Activated CD8-positive, alpha-beta T cell treated with anti-CD3 and anti-CD28 coated beads, Interleukin-2, amount 10 ng/mL, durations not matched to agents 7 days and 5 days (primary cell): ENCODE measurements at regions not wholly inside any gene's neighbourhood (a gene's known extent, or its start where the extent isn't known, plus 50 kb on each side); places are given as distances from the start of the nearest gene placed in this dataset.
A peak's percentile ranks its signal among the peaks of the same experiment; 100 is the strongest.
"Not testable (repeated sequence)": the region's sequence is repeated elsewhere in the genome, so short reads cannot be mapped to it uniquely, and the experiment has no call there.

ENCODE experiments used
- ATAC-seq: fragments of 150-1000 bp; cut with Tn5 transposase; one replicate; pipeline ENCODE4 v1.10.0; 2021; ENCODE audit warnings: moderate library complexity
- CTCF ChIA-PET: fragments of 350-600 bp; sonication (Branson Sonifier 250); formaldehyde crosslinking; loops from one replicate; lab custom pipeline; 2021; ENCODE audit warnings: antibody characterized with exemption; lab: Charles Lee
- POLR2A ChIA-PET: fragments of 350-600 bp; sonication (Branson Sonifier 250); formaldehyde crosslinking; loops from one replicate; lab custom pipeline; 2021; ENCODE audit warnings: antibody characterized with exemption; lab: Charles Lee
- DNase-seq: peaks from one replicate; pipeline ENCODE4 v3.0.0-alpha.2; 2020
- H3K27ac Mint-ChIP-seq: one replicate; pipeline ENCODE4 v1.8.0; 2021; ENCODE audit warnings: mild to moderate bottlenecking, mixed read lengths
- H3K27me3 Mint-ChIP-seq: one replicate; pipeline ENCODE4 v1.8.0; 2021; ENCODE audit warnings: low read depth, mixed read lengths
- H3K36me3 Mint-ChIP-seq: one replicate; pipeline ENCODE4 v1.8.0; 2021; ENCODE audit warnings: low read depth, mixed read lengths
- H3K4me1 Mint-ChIP-seq: one replicate; pipeline ENCODE4 v1.8.0; 2021; ENCODE audit warnings: low read depth, mixed read lengths
- H3K4me3 Mint-ChIP-seq: one replicate; pipeline ENCODE4 v1.8.0; 2021; ENCODE audit warnings: mild to moderate bottlenecking, mixed read lengths
- H3K9me3 Mint-ChIP-seq: one replicate; pipeline ENCODE4 v1.8.0; 2022; ENCODE audit warnings: mixed read lengths; ENCODE audit not compliant: insufficient read depth

DNA sequence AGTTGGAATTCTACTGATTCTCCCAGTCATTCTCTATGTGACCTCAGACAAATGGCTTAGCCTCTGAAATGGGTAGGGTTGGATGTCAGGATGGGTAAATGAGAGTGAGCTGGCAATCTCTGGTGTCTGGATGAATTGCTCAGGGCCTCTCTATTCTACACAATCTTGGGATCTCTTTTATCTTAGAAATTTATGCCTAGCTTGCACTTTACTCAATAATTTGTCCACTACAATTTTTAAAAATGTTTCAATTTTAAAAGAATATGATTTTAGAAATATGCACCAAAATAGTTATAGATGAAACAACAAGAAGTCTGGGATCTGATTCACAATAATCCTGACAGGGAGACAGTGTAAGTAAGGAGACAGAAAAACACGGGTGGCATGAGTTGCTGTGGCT is 134.1 kb downstream of the KLRB1 start:
- H3K36me3 Mint-ChIP-seq, H3K27me3 Mint-ChIP-seq, CTCF ChIA-PET, H3K4me3 Mint-ChIP-seq, DNase-seq, POLR2A ChIA-PET, H3K27ac Mint-ChIP-seq, ATAC-seq, H3K9me3 Mint-ChIP-seq: not testable (repeated sequence)
- peaks cover 26% of the 10 kb centered on the region for H3K4me1 Mint-ChIP-seq

DNA sequence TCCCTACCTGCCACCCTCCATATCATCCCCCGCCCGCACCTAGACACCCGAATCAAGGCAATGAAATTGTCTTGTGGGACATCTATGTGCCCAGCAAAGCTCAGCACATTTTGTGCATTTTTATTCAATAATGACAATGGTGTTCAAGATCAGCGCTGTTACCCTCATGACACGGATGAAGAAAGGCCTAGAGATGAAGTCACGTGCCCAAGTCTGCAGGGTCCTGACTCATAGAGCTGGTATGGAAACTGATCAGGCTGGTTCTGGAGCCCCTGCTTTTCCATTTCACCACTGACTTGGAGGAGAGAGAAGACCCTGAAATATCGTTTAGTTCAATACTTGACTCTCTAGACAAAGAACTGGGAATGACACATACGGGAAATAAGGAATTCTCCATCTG is 136.2 kb downstream of the KLRB1 start:
- H3K9me3 Mint-ChIP-seq, H3K4me3 Mint-ChIP-seq, DNase-seq, H3K27me3 Mint-ChIP-seq, CTCF ChIA-PET, H3K27ac Mint-ChIP-seq, H3K36me3 Mint-ChIP-seq, ATAC-seq, POLR2A ChIA-PET: not testable (repeated sequence)
- H3K4me1 Mint-ChIP-seq: peaks cover 32% of the 10 kb centered on the region

DNA sequence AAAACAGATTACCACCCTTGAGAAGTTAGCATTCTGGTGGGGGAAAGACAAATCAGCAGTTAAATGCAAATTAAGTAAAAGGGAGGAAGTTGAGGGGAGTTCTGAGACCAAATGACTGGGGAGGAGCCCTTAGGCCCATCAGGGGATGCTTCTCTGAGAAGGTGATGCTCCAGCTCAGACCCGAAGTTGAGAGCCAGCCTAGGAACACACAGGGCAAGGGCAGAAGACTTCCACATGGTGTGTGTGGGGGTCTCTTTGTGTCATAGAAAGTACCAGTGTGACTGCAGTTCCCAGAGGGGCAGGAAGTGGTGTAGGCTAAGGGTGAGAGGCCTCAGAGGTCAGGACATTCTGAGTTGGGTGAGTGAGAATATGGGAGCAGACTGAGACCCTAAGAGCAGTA is 137.3 kb downstream of the KLRB1 start:
- H3K36me3 Mint-ChIP-seq, H3K27me3 Mint-ChIP-seq, POLR2A ChIA-PET, H3K9me3 Mint-ChIP-seq: not testable (repeated sequence)
- DNase-seq: peak; percentile 33
- peak overlapping the region; percentile 86 for H3K27ac Mint-ChIP-seq
- ATAC-seq: peak; percentile 66
- CTCF ChIA-PET: interaction anchor here (2.3 kb wide), 1 partner anchor 140 kb away, joined by 17 read pairs; no protein-coding TSS in a partner anchor
- peaks cover 32% of the 10 kb centered on the region for H3K4me1 Mint-ChIP-seq
- peak overlapping the region; percentile 4 for H3K4me3 Mint-ChIP-seq

DNA sequence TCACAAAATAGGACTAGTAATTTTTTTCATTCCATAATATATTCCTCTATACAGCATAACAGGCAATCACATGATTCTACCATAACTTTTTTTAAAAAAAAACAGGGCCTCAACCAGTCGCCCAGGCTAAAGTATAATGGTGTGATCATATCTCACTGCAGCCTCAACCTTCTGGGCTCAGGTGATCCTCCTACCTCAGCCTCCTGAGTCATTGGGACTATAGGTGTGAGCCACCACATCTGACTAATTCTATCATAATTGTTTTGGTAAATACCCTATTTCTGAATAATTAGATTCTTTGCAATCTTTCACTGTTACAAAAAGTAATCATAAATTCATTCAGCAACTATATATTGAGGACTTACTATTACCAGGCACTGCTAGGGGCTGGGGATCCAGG is 137.8 kb downstream of the KLRB1 start:
- ATAC-seq, H3K36me3 Mint-ChIP-seq, DNase-seq, POLR2A ChIA-PET, H3K27me3 Mint-ChIP-seq, H3K9me3 Mint-ChIP-seq: not testable (repeated sequence)
- CTCF ChIA-PET: interaction anchor here (0.8 to 2.3 kb wide), 8 partner anchors 14 to 447 kb away, joined by 3 to 17 read pairs (median 4); no protein-coding TSS in a partner anchor
- Mint-ChIP-seq H3K4me1 (peaks cover 32% of the 10 kb centered on the region), H3K27ac (peak overlapping the region; percentile 86), H3K4me3 (peak overlapping the region; percentile 4)

DNA sequence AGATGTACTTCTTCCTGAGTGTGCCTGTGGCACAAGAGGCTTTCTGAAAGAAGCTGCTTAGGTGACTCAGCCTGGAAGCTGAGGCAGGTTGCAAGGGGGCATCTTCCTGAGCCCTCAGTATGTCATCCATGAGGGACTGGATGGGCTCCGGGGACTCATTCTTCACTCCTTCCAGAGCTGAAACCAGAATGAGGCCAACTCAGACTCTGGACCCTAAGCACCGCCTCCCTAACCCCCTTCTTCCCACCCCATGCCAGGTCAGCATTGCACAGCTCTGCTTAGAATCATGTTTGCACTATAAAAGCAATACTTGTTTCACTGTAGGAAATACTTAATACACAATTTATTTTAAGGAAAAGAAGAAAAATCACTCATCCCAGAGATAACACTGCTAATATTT is 138.3 kb downstream of the KLRB1 start:
- POLR2A ChIA-PET, H3K27ac Mint-ChIP-seq, H3K27me3 Mint-ChIP-seq, H3K36me3 Mint-ChIP-seq, ATAC-seq, H3K9me3 Mint-ChIP-seq, H3K4me3 Mint-ChIP-seq, DNase-seq: not testable (repeated sequence)
- H3K4me1 Mint-ChIP-seq: peaks cover 32% of the 10 kb centered on the region
- CTCF ChIA-PET: interaction anchor here (0.8 to 2.3 kb wide), 16 partner anchors 14 to 447 kb away, joined by 3 to 17 read pairs (median 4); no protein-coding TSS in a partner anchor

DNA sequence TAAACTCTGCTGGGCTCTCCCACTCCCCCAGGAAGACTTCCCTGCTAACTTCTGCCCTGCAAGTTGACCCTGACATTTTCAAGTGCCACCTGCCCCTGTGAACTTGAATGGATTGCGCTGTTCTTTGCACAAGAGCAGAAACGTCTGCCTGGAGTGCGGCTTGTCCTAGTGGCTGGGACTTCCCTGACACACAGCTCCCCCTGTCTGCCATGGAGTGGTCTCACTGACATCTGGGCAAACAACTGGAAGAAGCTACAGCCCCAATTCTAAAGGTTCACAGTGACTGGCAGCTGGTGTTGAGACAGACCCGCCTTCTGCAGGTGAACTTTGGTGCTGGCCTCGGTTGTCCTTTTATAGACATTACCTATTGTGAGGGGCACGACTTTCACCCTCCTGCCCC is 138.7 kb downstream of the KLRB1 start:
- POLR2A ChIA-PET, H3K27me3 Mint-ChIP-seq, H3K4me3 Mint-ChIP-seq, H3K36me3 Mint-ChIP-seq, H3K9me3 Mint-ChIP-seq: not testable (repeated sequence)
- DNase-seq: peak; percentile 52
- CTCF ChIA-PET: interaction anchor here (0.8 to 2.3 kb wide), 16 partner anchors 15 to 448 kb away, joined by 3 to 17 read pairs (median 4); no protein-coding TSS in a partner anchor
- Mint-ChIP-seq H3K4me1 (peaks cover 30% of the 10 kb centered on the region), H3K27ac (peak overlapping the region; percentile 60)
- peak; percentile 49 for ATAC-seq

DNA sequence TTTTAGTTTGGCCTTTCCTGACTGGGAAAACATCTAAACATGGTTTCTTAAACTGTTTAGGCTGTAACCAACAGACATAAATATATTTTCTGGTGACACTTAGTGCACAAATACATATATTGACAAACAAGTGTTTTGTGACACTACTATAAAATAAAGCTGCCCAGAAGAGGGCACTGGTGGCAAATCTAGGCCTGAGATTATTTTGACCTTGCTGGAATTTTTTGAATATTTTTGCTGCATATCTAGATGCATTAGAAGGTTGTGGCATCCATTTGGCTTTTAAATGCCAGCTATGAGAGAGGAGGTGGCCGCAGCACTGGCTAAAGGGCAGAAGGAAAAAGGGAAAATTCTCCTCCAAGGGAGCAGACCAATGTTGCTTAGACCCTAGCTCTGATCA is 139.6 kb downstream of the KLRB1 start:
- ATAC-seq, H3K36me3 Mint-ChIP-seq, H3K27ac Mint-ChIP-seq, H3K4me3 Mint-ChIP-seq, POLR2A ChIA-PET, DNase-seq, H3K27me3 Mint-ChIP-seq, H3K9me3 Mint-ChIP-seq: not testable (repeated sequence)
- CTCF ChIA-PET: interaction anchor here (0.8 to 2.3 kb wide), 9 partner anchors 98 to 274 kb away, joined by 3 to 17 read pairs (median 5); no protein-coding TSS in a partner anchor
- H3K4me1 Mint-ChIP-seq: peaks cover 30% of the 10 kb centered on the region

DNA sequence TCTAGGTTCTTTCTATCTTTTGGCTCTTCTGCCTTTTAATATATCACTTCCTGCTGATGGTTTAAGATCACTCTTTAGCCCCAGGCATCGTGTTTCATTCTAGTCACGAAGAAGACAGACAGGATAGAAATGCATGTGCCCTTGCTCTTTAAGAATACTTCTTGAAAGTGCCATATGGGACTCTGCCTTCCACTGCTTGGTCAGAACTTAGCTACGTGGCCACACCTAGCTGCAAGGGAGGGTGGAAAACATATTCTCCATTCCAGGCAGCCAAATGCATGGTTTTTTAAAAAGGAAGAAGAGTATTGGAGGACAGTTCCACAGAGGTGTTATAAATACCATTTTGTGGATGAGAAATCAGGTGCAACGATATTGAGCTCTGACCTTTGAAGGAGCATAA is 143.3 kb downstream of the KLRB1 start:
- ChIA-PET POLR2A (no interaction called here), CTCF (no interaction called here)
- no peak overlapping the region for H3K27ac Mint-ChIP-seq
- no peaks in the 10 kb centered on the region for H3K27me3 Mint-ChIP-seq
- peaks cover 13% of the 10 kb centered on the region for H3K4me1 Mint-ChIP-seq
- no peaks in the 10 kb centered on the region for H3K36me3 Mint-ChIP-seq
- no peak for DNase-seq
- H3K9me3 Mint-ChIP-seq: no peaks in the 10 kb centered on the region
- no peak for ATAC-seq
- no peak overlapping the region for H3K4me3 Mint-ChIP-seq

DNA sequence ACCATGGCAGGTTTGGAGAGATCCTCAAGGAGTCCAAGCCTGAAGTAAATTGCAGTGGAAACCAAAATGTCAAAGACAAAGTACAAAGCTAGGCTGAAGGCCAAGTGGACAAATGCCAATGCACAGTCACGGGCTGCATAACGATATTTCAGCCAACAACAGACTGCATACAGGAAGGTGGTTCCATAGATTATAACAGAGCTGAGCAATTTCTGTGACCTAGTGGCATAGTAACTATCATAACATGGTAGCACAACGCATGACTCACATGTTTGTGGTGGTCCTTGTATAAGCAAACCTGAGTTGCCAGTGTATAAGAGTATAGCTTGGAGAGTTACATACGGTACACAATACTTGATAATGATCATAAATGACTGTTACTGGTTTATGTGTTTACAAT is 152.2 kb downstream of the KLRB1 start:
- H3K4me1 Mint-ChIP-seq, POLR2A ChIA-PET, H3K27ac Mint-ChIP-seq, H3K36me3 Mint-ChIP-seq, DNase-seq, H3K4me3 Mint-ChIP-seq, CTCF ChIA-PET, H3K9me3 Mint-ChIP-seq, H3K27me3 Mint-ChIP-seq: not testable (repeated sequence)
- ATAC-seq: peak; percentile 47

DNA sequence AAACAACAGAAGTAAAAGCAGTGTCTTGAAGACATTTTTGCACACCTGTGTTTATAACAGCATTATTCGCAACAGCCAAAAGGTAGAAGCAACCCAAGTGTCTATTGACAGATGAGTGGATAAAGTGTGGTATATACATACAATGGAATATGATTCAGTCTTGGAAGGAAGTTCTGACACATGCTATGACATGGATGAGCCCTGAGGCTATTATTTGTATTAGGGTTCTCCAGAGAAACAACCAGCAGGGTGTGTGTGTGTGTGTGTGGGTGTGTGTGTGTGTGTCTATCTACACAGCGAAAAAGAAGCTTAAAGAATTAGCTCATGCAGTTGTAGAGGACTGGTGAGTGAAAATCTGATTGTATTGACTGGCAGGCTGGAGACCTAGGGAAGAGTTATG is 153.7 kb downstream of the KLRB1 start:
- CTCF ChIA-PET, H3K4me3 Mint-ChIP-seq, H3K36me3 Mint-ChIP-seq, POLR2A ChIA-PET, H3K27ac Mint-ChIP-seq, H3K27me3 Mint-ChIP-seq, DNase-seq, ATAC-seq, H3K9me3 Mint-ChIP-seq: not testable (repeated sequence)
- H3K4me1 Mint-ChIP-seq: peaks cover 10% of the 10 kb centered on the region

DNA sequence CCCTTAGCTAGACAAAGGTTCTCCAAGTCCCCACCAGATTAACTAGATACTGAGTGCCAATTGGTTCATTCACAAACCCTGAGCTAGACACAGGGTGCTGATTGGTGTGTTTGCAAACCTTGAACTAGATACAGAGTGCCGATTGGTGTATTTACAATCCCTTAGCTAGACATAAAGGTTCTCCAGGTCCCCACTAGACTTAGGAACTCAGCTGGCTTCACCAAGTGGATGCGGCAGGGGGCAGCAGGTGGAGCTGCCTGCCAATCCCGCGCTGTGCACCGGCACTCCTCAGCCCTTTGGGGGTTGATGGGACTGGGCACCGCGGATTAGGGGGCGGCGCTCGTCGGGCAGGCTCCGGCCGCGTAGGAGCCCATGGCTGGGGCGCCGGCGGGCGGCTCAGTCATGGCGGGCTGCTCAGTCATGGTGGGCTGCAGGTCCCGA is 157.6 kb downstream of the KLRB1 start:
- not testable (repeated sequence) for ATAC-seq, H3K9me3 Mint-ChIP-seq, H3K27me3 Mint-ChIP-seq, H3K27ac Mint-ChIP-seq
- ChIA-PET CTCF (interaction anchor here (1.1 to 3.1 kb wide), 3 partner anchors 118 to 293 kb away, joined by 3 to 15 read pairs (median 5); no protein-coding TSS in a partner anchor), POLR2A (interaction anchor here (0.7 to 1.4 kb wide), 2 partner anchors 165 to 219 kb away, joined by 3 read pairs; partner anchors contain the start of gene CLEC2D)
- Mint-ChIP-seq H3K4me3 (peak overlapping the region; percentile 96), H3K36me3 (peaks cover 12% of the 10 kb centered on the region), H3K4me1 (peaks cover 19% of the 10 kb centered on the region)
- DNase-seq: peak; percentile 30

DNA sequence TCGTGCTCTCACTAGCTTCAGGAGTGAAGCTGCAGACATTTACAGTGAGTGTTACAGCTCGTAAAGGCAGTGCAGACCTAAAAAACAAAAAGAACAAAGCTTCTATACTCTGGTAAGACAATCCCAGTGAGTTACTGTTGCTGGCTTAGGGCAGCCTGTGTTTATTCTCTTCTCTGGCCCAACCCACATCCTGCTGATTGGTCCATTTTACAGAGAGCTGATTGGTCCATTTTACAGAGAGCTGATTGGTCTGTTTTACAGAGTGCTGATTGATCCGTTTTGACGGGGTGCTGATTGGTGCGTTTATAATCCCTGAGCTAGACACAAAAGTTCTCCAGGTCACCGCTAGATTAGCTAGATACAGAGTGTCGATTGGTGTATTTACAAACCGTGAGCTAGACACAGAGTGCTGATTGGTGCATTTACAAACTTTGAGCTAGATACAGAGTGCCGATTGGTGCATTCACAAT is 158.0 kb downstream of the KLRB1 start:
- peak overlapping the region; percentile 96 for H3K4me3 Mint-ChIP-seq
- H3K36me3 Mint-ChIP-seq: peaks cover 12% of the 10 kb centered on the region
- peaks cover 22% of the 10 kb centered on the region for H3K4me1 Mint-ChIP-seq
- not testable (repeated sequence) for ATAC-seq, H3K9me3 Mint-ChIP-seq, H3K27me3 Mint-ChIP-seq
- peak overlapping the region; percentile 70 for H3K27ac Mint-ChIP-seq
- ChIA-PET CTCF (interaction anchor here (1.1 to 3.1 kb wide), 3 partner anchors 118 to 293 kb away, joined by 3 to 15 read pairs (median 5); no protein-coding TSS in a partner anchor), POLR2A (interaction anchor here (0.7 to 1.4 kb wide), 2 partner anchors 166 to 220 kb away, joined by 3 read pairs; partner anchors contain the start of gene CLEC2D)
- peak; percentile 36 for DNase-seq
